ENCODE measurements at regions not wholly inside any gene's neighbourhood (a gene's known extent, or its start where the extent isn't known, plus 50 kb on each side); places are given as distances from the start of the nearest gene placed in this dataset.

DNA sequence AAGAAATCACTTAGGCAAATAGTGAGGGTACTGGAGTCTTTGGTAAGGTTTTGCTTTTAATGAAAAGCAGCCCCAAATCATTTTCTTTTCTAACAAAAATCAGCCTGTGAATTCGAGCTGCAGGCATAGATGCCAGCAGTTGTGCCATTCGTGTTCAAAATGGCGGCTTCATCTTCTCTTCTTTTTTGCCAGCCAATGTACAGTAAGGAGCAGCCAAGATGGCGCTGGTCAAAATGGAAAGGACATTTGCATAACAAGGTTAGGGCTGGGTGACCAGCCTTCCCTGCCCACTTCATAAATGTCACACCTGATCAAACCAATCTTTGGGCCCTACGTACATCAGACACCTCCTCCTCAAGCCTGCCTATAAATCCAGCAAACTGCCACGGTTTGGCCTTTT is 100.2 kb upstream of the RGS1 start (continued):
- TF ChIP-seq EGR1 (IDR thresholded peaks at IDR 0.05; ENCODE audit: borderline replicate concordance, low read depth, low read length) (no peak), RXRA (IDR thresholded peaks at IDR 0.05; ENCODE audit: insufficient read depth, low read depth, low read length) (no peak)
- TF ChIP-seq, protein P1, sequence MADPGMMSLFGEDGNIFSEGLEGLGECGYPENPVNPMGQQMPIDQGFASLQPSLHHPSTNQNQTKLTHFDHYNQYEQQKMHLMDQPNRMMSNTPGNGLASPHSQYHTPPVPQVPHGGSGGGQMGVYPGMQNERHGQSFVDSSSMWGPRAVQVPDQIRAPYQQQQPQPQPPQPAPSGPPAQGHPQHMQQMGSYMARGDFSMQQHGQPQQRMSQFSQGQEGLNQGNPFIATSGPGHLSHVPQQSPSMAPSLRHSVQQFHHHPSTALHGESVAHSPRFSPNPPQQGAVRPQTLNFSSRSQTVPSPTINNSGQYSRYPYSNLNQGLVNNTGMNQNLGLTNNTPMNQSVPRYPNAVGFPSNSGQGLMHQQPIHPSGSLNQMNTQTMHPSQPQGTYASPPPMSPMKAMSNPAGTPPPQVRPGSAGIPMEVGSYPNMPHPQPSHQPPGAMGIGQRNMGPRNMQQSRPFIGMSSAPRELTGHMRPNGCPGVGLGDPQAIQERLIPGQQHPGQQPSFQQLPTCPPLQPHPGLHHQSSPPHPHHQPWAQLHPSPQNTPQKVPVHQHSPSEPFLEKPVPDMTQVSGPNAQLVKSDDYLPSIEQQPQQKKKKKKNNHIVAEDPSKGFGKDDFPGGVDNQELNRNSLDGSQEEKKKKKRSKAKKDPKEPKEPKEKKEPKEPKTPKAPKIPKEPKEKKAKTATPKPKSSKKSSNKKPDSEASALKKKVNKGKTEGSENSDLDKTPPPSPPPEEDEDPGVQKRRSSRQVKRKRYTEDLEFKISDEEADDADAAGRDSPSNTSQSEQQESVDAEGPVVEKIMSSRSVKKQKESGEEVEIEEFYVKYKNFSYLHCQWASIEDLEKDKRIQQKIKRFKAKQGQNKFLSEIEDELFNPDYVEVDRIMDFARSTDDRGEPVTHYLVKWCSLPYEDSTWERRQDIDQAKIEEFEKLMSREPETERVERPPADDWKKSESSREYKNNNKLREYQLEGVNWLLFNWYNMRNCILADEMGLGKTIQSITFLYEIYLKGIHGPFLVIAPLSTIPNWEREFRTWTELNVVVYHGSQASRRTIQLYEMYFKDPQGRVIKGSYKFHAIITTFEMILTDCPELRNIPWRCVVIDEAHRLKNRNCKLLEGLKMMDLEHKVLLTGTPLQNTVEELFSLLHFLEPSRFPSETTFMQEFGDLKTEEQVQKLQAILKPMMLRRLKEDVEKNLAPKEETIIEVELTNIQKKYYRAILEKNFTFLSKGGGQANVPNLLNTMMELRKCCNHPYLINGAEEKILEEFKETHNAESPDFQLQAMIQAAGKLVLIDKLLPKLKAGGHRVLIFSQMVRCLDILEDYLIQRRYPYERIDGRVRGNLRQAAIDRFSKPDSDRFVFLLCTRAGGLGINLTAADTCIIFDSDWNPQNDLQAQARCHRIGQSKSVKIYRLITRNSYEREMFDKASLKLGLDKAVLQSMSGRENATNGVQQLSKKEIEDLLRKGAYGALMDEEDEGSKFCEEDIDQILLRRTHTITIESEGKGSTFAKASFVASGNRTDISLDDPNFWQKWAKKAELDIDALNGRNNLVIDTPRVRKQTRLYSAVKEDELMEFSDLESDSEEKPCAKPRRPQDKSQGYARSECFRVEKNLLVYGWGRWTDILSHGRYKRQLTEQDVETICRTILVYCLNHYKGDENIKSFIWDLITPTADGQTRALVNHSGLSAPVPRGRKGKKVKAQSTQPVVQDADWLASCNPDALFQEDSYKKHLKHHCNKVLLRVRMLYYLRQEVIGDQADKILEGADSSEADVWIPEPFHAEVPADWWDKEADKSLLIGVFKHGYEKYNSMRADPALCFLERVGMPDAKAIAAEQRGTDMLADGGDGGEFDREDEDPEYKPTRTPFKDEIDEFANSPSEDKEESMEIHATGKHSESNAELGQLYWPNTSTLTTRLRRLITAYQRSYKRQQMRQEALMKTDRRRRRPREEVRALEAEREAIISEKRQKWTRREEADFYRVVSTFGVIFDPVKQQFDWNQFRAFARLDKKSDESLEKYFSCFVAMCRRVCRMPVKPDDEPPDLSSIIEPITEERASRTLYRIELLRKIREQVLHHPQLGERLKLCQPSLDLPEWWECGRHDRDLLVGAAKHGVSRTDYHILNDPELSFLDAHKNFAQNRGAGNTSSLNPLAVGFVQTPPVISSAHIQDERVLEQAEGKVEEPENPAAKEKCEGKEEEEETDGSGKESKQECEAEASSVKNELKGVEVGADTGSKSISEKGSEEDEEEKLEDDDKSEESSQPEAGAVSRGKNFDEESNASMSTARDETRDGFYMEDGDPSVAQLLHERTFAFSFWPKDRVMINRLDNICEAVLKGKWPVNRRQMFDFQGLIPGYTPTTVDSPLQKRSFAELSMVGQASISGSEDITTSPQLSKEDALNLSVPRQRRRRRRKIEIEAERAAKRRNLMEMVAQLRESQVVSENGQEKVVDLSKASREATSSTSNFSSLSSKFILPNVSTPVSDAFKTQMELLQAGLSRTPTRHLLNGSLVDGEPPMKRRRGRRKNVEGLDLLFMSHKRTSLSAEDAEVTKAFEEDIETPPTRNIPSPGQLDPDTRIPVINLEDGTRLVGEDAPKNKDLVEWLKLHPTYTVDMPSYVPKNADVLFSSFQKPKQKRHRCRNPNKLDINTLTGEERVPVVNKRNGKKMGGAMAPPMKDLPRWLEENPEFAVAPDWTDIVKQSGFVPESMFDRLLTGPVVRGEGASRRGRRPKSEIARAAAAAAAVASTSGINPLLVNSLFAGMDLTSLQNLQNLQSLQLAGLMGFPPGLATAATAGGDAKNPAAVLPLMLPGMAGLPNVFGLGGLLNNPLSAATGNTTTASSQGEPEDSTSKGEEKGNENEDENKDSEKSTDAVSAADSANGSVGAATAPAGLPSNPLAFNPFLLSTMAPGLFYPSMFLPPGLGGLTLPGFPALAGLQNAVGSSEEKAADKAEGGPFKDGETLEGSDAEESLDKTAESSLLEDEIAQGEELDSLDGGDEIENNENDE (IDR thresholded peaks at IDR 0.05; ENCODE audit: insufficient replicate concordance, low read length): no peak
- TF ChIP-seq, protein P2, sequence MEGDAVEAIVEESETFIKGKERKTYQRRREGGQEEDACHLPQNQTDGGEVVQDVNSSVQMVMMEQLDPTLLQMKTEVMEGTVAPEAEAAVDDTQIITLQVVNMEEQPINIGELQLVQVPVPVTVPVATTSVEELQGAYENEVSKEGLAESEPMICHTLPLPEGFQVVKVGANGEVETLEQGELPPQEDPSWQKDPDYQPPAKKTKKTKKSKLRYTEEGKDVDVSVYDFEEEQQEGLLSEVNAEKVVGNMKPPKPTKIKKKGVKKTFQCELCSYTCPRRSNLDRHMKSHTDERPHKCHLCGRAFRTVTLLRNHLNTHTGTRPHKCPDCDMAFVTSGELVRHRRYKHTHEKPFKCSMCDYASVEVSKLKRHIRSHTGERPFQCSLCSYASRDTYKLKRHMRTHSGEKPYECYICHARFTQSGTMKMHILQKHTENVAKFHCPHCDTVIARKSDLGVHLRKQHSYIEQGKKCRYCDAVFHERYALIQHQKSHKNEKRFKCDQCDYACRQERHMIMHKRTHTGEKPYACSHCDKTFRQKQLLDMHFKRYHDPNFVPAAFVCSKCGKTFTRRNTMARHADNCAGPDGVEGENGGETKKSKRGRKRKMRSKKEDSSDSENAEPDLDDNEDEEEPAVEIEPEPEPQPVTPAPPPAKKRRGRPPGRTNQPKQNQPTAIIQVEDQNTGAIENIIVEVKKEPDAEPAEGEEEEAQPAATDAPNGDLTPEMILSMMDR (IDR thresholded peaks at IDR 0.05; ENCODE audit: control extremely low read depth in 1 of 3, insufficient read depth in 1 of 3, low read depth in 1 of 3, low read length in 3 of 3): no peak

Data from H1 (cell line).